ENCODE measurements at regions not wholly inside any gene's neighbourhood (a gene's known extent, or its start where the extent isn't known, plus 50 kb on each side); places are given as distances from the start of the nearest gene placed in this dataset.
A peak's percentile ranks its signal among the peaks of the same experiment; 100 is the strongest.
"Not testable (repeated sequence)": the region's sequence is repeated elsewhere in the genome, so short reads cannot be mapped to it uniquely, and the experiment has no call there.

DNA sequence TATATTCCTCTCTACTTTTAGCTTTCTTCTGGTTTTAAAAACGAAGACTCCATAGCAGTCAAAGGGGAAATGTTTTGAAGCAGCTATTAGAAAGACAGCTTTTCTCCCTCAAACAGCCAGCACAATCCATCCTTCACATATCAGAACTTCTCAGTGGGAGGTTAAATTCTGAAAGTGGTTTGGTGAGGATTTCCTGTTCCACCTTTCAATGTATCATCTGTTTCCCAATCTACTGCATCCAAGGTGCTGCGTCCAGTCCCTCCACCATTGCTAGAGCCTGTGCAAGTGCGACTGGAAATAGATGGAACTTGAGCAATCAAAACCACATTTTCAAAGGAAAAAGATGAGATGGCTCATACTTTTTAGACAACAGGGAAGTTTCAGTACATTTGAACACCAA lies 508.3 kb upstream of the ARID1B start:
- no peak for DNase-seq

DNA sequence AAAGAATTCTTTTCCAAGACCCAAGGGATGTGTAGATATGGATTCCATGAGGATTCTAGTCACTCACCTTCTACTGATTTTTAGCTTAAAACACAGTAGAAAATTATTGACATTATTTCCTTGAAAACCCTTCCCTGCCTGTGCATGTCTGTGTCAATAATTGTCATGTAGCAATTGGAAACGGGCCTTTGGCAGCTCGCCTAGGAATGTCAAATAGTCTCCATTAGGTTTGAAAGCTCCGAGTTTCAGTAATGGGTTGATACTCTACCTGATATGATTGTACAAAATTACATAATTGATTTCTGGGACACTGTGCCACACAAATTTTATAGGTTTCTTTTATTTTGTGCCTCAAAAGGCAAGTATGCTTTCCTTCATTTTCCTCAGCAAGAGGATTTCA lies 515.2 kb upstream of the ARID1B start:
- DNase-seq, result no peak

DNA sequence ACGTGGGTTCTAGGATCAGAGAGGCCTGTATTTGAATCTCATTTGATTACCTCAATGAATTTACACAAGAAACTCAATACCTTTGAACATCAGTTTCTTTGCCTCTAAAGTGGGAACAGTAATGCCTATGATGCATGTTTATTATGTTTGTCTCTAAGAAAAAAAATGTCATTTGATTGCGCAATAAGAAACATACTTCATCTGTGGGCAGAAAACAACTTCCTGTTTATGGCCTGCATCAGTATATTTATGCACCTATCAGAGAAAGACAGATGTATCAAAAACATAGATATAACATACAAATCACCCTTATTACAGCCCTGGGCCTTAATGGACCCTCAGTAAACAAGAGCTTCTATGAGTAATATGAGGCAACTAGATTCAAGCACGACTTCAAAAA lies 516.4 kb upstream of the ARID1B start:
- DNase-seq, result no peak

DNA sequence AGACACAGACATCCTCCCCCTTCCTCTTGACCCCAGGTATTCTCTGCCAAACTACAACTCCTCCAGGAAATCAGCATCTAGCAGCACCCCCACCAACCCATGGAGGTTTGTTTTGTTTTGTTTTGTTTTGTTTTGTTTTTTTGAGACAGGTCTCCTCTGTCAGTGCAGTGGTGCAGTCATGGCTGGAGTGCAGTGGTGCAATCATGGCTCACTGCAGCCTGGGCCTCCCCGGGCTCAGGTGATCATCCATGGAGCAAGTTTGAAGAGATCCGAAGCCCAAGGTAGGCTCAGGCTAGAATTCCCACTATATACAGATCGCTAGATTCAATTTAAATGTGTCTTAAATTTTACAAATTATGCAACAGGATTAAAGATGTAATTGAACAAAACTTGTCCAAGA lies 518.2 kb upstream of the ARID1B start:
- no peak for DNase-seq

DNA sequence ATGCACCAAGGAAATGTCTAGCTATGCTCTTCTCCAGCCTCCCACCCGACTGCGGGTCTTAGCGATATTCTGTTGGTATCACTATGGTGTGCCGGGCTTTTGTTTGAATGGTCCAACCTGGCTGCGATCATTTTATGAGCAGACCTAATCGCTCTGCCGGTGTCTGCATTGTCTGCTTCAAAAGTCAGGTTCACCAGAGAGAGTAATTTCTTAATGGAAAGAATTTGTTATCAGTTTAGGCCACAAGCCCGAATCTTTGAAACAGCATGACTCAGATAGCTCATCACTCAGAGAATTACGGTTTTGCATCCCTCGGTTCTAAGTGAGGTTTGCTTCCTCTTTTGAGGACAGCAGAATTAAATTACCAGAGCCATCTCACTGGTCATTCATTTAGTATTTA lies 521.0 kb upstream of the ARID1B start:
- DNase-seq, result no peak

DNA sequence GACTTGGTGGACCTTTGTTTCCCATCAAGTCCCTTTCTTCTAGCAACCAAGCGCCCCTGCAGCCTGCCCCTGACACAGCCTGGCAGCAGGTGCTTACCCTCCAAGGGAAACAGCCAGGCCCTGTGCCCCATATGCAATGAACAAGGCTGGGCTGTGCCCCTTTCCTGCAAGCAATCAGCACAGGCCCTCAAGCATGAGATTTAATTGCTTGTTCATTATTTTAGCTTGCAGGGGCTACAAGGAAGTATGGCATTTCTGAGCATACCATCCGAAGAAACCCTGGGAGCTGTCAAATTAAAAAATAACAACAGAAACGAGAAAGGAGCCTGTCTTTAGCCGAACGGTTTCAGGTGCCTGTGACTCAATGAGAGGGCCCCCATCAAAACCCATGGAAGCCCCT lies 522.9 kb upstream of the ARID1B start:
- DNase-seq, result no peak

DNA sequence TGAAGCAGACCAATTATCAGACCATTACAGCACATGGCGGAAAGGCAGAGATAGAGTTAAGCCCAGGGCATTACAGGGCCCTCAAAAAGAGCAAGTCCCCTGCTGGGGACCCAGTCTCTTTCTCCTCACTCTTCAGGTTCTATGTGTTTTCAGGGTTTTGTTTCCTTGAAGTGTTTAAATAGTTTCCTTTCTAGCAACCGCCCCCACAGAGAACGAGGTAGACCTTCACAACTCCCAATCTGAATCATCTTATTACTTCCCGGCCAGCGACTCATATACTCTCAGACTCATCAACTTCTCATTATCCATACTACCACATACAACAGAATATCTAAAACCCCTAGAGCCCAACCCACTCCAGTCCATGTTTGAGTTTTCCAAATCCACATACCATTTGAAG lies 526.6 kb upstream of the ARID1B start:
- DNase-seq, result no peak

DNA sequence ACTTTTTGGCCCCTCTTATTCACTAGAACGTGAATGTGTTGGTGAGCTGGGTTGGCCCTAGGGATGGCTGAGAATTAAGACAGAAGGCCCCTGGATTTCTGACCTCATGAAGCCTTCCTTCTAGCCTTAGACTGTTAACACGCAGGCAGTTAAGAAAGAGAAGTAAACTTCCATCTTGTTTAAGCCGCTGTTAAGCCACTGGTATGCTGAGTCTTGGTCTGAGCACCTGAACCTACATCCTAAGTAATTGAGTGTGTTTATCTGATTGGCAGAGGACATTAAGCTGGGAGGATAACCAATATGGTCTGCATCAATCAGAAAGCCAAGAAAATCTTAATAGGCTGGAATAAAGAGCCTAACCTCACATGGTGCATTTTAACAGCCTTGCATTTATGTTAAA lies 535.0 kb upstream of the ARID1B start:
- DNase-seq, result no peak

DNA sequence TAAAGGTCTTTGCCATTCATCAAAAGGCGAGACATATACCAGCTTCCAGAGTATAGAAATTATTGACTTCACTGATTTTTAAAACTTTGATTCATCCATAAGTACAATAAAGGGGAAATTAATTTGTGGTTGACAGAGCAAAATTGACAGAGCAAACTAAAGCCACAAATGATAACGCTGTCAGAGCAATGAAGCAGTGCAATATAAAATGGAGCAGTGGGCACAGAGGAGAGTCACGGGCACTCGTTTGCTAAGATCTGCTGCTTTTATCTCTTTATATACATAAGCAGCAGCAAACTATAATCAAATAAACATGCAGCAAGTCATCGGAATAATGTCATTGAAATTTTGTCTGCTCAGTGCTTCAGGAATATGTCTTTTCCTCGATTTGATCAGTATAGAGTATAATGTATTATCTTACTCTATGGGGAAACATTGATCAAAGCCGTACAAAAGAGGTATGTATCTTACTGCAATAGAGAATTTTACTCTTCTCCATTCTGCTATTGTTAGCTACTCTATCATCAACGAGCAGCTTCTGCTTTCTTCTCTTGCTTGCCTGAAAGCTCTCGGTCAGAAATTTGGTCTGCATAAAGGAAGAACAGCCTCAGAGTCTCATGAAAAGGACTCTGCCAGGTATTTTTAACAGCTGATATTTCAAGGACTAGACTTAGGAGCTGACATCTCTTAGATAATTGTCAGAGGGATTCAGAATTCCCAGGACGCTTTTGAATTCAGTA lies 546.0 kb upstream of the ARID1B start:
- no peak for DNase-seq

DNA sequence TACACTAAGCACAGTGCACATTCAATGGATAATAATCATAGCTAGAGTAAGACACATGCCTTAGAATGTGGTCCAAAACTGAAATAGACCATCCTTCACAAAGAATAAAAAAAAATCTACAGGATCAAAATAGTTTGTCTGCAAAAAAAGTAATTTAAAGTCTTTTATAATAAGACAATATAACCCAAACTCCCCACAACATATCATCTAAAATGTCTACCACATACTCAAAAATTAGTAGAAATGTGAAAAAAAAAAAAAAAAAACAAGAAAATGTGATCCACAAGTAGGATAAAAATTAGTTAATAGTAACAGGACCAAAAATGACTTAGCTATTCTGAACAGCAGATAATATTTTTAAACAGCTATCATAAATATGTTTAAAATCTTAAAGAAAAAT lies 557.2 kb upstream of the ARID1B start:
- DNase-seq, result no peak

DNA sequence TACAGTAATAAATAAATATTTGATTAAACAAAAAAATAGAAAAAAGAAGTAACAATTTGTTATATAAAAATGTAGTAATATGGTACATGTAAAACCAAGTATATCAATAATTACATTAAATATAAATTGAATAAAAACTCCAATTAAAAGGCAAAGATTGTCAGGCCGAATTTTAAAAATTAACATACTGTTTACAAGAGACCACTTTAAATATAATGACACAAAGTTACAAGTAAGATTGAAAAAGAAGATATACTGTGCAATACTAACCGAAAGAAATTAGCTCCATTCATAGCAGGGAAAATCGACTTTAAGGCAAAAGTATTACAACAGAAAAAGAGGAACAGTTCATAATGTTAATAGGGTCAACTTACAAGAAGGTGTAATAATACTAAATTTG lies 571.5 kb upstream of the ARID1B start:
- DNase-seq, result no peak

DNA sequence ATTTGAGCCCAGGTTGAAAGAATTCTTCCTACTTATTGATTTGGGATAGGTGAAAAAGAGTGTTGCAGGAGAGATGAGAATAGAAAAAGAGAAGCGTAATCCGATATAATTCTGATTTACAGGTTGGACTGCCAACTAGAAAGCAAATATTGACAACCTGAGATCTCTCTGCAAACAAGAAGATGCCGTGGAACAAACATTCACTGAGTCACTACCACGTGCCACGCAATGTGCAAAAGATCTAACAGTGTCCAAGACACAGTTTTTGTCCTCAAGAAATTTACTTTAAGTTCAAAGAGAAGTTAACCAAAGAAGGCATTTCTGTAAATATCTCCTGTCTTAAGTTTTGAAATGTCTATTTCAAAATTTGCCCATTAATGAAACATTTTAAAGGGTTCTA lies 578.0 kb upstream of the ARID1B start:
- DNase-seq, result no peak

DNA sequence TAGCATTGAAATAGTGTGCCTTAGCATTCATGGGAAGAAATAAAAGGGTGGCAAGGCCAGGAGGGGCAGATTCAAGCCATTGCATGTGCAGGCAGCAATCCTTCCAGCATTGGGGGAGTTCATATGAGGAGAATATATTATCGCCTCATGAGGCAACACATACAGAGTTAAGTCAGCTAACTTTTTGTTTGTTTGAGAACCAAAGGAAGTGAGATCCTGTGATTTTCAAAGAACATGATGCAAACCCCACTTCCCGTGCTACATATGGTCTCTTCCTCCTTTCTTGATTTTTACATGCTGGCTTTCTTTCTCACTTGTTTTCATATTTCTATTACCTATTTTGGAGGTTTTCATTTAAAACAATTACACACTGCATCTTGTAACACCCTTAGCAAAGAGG lies 579.7 kb upstream of the ARID1B start:
- DNase-seq, result no peak

DNA sequence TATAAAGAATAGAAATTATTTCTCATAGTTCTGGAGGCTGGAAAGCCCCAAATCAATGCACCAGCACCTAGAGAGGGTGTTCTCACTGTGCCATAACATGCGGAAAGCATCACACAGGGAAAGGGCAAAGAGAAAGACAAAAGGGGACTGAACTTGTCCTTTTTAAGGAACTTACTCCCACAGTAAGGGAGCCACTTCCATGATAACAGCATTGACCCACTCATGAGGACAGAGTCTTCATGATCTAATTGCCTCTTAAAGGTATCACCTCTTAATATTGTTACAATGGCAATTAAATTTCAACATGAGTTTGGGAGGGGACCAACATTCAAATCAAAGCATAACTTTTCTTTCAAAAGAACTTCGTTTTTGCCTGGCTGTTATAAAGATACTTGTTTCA lies 582.2 kb upstream of the ARID1B start:
- DNase-seq, result no peak

DNA sequence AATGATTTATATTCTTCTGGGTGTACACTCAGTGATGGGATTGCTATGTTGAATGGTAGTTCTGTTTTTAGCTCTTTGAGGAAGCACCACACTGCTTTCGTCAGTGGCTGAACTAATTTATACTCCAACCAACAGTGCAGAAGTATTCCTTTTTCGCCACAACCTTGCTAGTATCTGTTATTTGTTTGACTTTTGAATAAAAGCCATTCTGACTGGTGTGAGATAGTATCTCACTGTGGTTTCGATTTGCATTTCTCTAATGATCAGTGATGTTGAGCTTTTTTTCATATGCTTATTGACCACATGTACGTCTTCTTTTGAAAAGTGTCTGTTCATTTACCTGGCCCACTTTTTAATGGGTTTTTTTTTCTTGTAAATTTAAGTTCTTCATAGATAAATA lies 583.8 kb upstream of the ARID1B start:
- no peak for DNase-seq

DNA sequence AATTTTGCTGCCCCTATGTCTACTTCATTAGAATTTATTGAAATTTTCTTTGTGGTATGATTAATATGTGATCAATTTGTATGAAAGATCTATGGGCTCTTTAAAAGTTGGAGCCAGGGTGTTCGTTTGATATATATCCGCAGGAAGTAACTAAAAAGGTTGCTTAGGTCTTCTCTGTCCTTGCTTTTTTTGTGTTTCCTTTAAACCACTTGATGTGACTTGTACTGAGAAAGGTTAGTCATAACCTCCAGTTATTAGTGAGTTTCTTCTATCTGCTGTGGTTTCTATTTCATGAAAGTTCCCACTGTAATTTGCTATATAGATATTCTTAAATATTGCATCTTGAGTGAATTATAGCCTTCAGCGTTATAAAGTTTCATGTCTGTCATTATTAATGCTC lies 585.3 kb upstream of the ARID1B start:
- DNase-seq, result no peak

DNA sequence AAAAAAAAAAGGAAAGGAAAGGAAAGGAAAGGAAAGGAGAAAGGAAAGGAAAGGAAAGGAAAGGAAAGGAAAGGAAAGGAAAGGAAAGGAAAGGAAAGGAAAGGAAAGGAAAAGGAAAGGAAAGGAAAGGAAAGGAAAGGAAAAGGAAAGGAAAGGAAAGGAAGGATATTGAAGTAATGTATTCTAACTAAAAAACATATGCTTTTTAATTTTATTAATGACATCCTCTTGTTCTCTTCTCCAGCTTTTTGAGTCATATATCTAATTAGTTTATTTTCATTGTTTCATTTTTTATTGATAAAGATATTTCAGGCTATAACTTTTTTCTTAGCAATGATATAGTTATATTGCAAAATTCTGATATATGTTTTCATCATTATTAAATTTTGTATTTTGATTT lies 585.8 kb upstream of the ARID1B start:
- DNase-seq, result not testable (repeated sequence)

DNA sequence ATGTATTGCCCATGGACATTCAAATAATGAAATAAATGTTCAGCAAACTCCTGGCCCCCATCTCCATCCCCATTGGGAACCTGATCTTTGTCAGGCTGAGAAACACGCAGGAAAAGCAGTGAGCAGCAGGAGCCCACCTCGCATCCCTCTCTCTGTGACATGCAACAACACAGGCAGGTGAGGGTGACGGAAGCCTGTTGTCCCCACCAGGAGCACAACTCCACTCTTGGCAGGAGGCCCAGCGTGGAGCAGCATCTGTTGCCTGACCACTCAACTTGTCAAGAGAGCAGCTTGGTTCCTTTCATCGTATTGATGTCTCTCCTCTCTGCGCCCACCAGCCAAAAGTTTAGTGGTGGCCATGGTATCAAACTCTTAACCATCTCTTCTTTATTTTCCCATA lies 586.9 kb upstream of the ARID1B start:
- no peak for DNase-seq

DNA sequence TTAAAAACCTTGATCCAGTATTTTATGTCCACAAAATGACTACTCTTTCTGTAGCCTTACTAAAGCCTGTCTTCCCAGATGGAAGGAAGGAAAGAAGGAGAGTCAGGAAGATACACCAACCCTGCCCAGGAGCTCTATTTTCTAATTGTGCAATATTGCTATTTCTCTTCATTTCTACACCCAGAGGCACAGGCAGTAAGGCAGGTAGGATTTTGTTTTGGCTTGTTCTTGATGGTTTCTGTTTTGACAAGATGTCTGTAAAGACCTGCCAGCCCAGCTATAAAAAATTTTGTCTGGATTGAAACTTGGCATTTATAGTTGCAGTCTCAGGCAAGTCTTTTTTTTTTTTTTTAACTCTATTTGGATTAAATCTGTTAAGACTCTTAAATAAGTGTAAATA lies 587.5 kb upstream of the ARID1B start:
- DNase-seq, result no peak

DNA sequence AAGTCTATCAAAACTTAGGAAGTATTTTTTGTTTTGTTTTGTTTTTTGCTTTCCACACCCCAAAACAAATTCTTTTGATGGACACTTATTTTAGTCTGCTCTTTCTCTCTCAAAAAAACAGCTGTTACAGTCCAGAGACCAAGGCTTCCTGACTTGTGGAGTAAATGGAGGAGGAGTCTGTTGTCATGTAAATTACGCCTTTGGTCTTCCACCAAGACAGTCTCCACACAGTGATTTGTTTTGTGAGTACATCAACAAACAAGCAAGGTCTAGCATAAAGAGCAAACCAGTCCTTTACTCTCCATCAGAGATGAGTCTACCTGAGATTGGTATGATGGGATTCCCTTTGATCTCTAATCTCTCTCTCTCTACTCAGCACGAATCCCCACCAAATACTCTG lies 588.0 kb upstream of the ARID1B start:
- no peak for DNase-seq

DNA sequence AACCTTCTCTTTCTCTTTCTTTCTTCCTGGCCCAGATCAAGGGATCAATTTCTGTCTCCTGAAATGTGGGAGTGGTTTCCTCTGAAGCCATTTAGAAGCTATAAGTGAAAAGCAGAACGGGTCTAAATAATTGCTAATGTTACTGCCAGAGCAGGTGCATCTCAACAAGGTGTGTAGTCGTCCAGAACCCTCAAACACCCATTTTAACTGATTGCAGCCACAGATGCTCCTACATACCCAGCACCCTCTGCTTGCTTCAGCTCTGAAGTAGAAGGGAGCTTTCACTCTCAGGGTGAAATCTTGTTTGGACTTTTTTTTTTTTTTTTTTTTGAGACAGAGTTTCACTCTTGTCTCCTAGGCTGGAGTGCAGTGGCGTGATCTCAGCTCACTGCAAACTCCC lies 592.1 kb upstream of the ARID1B start:
- DNase-seq, result no peak

DNA sequence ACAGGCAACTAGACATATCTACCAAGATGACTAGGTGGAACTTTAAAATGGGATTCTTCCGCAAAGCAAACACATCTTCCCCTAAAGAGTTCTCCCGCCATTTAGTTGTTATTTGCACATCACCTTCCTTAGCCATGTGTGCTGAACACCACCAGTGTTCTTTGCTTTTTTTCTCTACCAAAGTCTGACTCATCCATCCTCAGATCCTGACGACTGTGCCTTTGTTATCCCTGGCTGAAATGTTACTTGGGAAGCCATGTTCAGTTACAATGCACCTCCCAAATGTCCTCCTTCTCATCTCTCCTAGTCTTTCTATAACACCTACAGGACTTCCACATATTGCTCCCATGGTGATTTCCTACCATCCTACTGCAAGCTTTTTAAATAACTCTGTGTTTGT lies 593.5 kb upstream of the ARID1B start:
- DNase-seq, result no peak

DNA sequence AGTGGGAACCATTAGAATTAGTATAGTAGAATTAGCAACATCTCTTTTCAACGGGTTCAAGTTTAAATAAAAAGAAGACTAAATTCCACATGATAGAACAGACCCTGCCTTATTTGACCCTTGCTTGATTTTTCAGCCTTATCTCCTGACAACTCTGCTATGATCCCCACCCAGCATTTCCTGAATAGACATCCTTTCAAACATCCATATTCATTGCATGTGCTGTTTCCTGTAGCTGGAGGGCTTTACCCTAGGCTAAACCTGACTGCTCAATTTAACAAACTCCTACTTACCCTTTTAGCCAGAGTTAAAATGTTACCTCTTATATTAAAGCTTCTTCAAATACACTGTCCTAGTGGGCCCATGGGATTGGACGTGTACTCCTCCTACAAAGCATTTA lies 594.8 kb upstream of the ARID1B start:
- DNase-seq, result no peak

DNA sequence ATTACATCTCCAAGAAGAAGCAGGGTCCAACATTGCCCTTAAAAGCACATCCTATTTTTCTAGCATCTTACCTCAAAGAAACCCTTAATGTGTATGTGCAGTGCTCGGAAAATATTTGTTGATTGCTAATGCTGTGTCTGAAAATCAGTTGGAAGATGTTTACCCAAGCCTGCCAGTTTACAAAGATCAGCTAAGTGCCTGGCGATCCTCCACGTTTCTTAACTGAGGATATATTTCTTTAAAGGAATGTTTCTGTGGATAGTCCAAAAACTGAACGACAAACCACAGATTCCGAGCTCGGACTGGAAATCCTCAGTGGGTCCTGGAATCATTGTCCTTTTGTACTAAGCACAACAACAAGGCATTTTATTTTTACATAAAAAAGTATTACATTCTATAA lies 595.7 kb upstream of the ARID1B start:
- DNase-seq, result no peak

DNA sequence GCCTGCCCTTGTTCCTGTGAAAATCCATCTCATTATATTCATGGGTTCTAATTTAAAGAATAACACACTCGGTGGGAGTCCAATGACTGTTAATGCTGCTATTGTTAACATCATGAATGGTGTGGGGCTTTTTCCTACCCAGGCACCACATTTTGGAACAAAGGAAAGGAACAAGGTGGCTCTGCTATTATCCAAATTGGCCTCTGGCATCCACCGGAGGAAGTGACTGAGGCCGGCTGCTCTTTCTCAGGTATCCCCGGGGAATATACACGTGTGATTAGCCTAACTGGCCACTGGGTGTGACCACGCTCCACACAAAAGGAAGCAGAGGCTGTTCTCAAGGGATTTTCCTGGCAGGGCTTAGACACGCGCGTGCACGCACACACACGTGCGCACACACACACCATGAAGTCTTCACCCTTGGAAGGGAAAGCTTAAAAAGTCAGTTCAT lies 601.2 kb upstream of the ARID1B start:
- peak in 1 of 2 experiments; percentile 26 for DNase-seq

DNA sequence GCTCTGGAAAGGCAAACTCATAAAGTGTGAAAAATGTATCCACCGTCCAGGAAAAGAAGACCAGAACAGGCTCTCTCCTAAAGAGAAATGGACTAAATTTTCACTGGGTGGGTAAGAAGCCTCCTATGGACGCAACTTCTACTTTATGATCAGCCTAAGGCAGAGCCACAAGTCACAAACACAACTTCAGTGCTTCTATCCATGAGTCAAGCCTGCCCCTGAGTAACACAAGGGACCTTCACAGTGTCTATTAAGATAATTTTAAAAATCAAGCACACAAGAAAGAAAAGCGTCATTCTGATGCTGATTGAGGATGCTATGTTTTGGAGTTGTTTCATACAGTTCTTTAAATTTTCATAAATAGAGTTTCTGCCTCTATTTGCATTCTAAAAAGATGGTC lies 601.7 kb upstream of the ARID1B start:
- no peak for DNase-seq

Measured in NCI-H187 (cell line).